Erythroblast (primary cell): ENCODE measurements at regions not wholly inside any gene's neighbourhood (a gene's known extent, or its start where the extent isn't known, plus 50 kb on each side); places are given as distances from the start of the nearest gene placed in this dataset.

Experiments
- DNase-seq, 2 experiments: peaks; one replicate each; lab custom pipeline; 2025; lab: John Stamatoyannopoulos, UW
- GATA1 ChIP-seq: IDR thresholded peaks from 2 replicates; pipeline ENCODE4 v1.6.1; 2011; ENCODE audit warnings: low read depth, mild to moderate bottlenecking, control low read depth, low read length, moderate library complexity
- POLR2A ChIP-seq: IDR thresholded peaks from 2 replicates; pipeline ENCODE4 v1.6.1; 2011; ENCODE audit warnings: mild to moderate bottlenecking, low read length

DNA sequence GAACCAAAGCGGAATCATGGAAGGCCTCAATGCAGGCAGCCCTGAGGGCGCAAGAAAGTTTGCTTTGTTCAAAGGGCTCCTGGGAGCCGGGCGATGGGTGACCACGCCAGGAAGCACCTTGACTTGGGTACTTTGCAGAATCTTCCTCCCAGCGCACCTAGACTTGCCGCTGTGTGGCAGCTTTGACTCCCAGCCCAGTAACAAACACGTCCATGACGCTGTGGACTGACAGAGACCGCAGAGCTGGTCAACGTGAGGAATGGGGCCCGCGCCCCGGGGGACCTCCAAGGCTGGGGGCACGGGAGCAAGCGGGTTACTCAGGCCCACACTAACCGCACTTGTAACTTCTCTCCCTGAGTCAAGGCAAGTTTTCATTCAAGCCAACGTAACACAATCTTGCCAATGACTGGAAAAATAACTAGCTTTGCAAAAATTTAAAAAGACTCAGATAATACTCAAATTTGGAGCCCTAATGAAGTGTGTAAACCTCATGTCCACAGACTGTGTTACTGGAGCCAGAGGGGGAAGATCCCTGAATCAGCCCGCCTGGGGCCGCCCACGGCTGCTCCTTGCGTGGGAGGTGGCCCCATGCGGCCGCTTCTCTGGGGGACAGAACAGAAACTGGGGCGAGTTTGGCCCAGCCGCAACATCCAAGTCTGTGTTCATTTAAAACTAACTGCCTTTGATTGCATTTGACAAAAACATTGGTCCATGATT lies 130.8 kb downstream of the DNAJB6 start:
- DNase-seq, result no peak
- no peak for TF ChIP-seq POLR2A
- TF ChIP-seq GATA1, result no peak

DNA sequence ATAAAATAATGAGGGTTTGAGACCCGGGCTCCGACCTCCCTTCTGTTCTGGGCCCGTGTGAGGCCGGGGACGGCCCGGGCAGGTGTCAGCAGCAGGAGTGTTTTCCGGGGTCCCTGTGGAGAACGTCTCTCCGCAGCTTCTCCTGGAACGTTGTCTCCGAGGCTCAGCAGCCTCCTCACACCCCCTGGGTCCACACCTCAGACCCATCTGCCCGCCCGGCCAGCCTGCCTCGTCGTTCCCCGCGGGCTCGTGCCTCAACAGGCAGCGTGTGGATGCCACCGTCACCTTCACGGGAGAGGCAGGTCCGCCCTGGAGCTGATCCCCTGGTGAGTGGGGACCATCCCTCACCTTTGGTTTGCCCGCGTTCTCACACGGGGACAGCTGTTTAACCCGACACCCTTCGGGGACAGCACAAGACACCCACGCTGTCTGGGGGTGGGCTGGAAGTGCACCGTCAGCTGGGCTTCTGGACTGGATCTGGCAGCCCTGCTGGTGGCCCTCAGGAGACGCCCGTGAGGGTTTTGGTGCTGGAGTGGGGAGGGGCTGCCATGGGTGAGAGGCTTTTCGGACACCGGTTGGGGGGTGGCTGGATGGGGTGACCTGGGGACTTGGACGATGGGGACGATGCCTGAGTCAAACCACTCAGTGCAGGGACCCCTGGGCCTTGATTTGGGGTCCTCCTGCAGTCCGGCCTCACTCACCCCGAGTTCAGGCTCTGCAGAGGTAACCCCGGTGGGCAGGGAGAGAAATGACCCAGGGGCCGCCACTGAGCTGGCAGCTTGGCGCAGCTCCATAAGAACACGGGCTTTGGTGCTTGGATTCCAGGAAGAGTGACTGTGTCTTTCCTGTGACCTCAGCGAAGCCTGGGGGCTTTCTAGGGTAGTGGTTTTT lies 131.7 kb downstream of the DNAJB6 start:
- DNase-seq, result no peak
- TF ChIP-seq POLR2A (no peak), GATA1 (no peak)

DNA sequence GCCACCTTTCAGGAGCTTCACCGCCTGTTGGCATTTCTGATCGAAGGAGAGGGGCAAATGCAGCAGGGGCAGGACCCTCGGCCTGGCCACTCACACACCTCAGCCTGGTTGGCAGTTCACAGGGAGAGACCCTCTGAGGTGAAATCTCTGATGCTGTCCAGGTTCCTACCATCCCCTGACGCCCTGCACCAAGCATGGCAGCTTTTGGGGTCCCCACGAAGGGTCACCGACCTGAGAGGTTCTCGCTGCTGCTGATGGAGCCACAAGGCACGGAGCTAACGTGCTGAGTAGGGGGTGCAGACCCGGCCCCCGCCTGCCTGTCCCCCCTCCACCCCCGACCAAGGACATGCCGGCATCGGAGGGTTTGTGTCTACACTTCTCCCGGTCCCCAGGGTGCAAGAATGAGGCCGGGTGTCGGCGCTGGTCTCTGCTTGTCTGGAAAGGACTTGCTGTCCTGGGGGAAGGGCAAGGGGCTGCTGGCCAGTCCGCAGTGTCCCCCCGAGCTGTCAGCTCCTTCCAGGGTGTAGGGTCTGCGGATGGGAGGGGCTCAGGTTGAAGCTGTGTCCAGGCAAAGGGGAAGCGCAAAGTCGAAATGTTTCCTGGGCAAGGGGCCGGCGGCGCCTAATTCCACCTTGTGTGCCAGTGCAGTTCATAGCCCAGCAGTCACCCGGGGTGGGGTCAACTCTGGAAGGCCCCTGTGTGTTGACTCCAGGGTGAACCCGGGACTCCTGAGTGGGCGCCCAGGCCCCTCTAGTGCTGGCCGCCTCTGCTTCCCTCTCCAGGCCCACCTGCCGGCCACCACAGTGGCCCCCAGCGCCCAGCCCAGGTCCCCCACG lies 132.6 kb downstream of the DNAJB6 start:
- DNase-seq, result no peak
- TF ChIP-seq POLR2A (no peak), GATA1 (no peak)

DNA sequence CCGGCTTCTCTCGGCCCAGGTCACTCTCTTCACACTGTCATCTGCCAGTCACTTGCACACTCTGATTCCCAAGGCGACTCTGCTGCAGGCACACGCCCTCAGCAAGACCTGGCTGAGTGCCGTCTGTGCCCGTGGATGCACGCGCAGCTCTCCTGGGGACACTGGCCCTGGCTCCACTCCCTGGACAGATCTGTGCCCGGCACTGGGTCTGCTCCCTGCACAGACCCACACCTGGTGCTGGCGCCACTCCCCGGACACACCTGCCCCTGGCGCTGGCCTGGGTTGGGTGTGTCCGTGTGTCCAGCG lies 133.2 kb downstream of the DNAJB6 start:
- TF ChIP-seq POLR2A (no peak), GATA1 (no peak)
- DNase-seq, result no peak

DNA sequence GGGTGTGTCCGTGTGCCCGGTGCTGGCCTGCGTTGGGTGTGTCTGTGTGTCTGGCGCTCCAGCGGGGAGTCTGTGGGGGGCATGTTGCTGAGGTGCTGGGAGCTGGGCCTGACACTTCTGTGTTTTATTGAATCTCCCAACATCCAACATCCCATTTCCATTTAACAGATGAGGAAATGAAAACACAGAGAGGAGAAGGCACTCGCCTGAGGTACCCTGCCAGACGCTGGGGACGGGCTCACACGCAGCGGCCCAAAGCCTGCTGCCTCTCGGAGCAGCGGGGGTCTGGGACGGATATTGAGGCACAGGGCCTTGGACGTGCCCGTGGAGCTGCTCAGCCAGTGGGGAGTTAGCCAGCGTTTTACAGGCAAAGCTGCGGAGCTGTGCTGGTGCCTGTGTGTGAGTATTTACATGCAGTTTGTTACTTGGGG lies 133.9 kb downstream of the DNAJB6 start:
- TF ChIP-seq GATA1 (no peak), POLR2A (no peak)
- DNase-seq, result no peak

DNA sequence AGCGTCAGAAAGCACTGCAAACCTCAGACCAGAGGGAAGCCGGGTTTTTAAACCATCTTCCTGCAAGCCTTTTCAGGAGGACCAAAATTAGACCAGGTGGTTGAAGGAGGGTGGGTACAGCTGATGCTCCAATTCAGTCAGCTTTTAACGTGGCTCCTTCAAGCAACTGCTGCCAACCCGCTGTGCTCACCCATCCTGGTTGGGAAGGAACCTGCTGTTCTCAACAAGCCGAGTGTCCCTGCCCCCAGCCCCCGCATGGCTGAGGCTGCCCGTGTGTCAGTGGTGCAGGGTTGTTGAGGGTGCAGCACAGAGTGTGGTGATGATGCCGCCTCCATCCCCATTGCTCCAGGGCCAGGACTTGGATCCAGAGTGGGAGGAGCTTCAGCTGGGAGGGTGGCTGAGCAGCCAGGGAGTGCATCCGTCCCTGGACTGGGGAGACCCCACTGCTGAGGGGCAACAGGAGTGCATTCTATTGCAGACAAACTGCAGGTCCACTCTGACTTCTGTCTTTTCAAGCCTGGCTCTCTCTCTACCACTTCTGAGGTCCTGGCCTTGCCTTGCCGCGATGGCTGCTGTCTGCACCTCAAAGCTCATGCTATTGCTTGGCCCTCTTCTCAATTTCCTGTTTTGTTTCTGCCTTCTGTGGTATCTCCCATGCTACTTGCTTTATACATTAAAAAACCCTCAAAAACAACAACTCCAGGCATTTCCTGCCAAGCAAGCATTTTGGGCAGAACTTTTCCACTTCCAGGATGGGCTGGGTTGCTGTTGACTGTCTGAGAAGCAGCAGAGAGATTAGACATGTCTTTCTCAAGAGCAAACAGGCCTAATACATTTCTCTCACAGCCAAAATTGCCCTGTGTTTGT lies 134.7 kb downstream of the DNAJB6 start:
- TF ChIP-seq GATA1 (no peak), POLR2A (no peak)
- DNase-seq, result no peak

DNA sequence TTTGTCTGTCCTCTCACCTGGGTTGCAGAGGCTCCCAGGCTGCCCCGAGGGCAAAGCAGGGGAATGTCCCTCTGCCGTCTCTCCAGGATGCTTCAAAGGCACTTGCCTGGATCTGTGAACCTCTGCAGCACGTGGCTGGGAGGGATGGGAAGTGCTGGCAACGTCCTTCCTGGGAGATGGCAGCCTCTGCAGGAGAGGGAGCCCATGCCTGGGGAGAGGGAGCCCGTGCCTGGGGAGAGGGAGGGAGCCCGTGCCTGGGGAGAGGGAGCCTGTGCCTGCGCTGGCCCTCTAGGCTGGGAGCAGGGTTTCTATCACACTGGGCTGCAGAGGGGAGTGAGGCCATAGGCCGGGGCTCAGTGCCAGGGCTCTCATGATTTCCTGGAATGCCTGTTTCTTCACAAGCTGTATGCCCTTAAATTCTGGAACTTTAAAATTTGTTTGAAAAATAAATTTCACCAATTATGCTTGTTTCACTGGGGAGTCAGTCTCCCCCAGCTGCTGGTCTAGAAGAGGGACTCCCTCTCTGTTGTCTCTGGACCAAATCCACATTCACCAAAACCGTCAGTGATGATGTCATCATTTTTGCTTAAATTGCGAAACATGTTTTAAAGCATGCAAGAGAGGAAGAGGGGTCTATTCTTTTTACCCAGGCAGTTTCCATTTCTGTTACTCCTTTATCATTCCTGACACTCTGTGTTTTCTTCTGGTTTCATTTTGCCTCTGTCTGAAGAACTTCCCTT lies 135.7 kb downstream of the DNAJB6 start:
- TF ChIP-seq GATA1 (no peak), POLR2A (no peak)
- no peak for DNase-seq

DNA sequence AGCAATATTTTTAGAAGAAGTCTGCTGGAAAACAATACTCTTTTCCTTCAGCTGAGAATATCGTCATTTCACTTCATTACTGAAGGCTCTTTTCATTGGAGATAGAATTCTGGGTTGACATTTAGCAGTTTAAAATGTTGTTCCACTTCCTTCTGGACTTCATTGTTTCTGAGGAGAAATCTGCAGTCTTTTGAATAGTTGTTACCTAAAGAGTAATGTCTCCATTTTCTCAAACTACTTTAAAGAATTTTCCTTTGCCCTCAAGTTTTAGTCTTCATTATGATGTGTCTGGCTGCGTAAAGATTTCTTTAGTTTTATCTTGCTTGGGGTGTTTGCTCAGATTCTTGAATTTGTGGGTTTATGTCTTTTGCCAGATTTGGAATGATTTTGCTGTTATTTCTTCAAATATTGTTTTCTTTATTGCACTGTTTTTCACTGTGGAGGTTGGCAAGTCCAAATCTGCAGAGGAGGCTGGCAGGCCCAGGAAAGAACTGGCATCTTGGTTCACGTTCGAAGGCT lies 136.3 kb downstream of the DNAJB6 start:
- TF ChIP-seq GATA1, result no peak
- no peak for TF ChIP-seq POLR2A
- no peak for DNase-seq

DNA sequence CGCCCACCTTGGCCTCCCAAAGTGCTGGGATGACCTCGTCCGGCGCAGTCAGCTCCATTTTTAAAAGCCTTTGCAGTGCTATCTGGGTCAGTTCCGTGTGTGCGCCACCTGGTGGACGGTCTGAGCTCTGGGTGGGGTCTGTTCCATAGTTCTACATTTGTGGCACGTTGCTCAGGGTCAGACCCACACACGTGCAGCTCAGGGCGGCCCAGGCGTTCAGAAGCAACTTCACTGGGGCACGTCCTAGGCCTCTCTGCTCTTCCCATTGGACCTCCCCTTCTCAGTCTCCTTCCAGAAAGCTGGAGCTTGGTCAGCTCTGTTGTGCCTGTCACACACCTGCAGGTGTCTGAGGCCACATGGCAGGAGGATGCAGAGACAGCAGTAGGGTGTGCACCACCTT lies 137.9 kb downstream of the DNAJB6 start:
- DNase-seq, result peak; percentile 32 to 54
- TF ChIP-seq GATA1 (no peak), POLR2A (no peak)

DNA sequence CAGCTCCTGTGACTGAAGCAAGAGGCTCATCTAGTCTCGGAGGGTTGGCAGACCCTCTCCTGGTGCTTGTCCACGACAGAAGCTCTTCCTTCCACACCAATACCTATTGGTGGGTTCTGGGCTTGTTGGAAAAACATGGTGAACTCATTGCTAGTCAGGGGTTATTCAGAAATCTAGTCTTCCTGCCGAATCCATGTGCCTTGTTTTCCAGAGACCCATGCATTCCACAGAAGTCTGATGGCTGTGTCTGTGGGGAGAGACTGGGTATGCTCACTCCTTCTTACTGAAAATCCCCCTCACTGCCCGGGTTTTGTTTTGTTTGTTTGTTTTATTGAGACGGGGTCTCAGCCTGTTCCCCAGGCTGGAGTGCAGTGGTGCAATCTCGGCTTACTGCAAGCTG lies 138.3 kb downstream of the DNAJB6 start:
- TF ChIP-seq POLR2A (no peak), GATA1 (no peak)
- no peak for DNase-seq

DNA sequence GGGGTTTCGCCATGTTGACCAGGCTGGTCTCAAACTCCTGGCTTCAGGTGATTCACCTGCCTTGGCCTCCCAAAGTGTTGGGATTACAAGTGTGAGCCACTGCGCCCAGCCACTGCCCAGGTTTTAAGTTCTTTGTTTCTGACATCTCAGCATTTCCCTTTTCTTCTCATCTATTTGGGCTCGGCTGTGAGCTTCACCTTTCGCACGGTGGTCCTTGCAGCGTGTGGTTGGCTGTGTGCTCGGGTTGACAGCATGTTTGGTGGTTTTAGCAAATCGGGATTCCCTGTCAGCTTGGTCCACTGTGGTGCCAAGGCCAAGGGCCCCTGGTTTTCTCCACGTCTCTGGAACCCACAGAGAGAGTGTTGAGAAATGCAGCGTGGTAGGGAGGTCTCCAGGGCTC lies 138.8 kb downstream of the DNAJB6 start:
- DNase-seq, result no peak
- TF ChIP-seq POLR2A (no peak), GATA1 (no peak)

DNA sequence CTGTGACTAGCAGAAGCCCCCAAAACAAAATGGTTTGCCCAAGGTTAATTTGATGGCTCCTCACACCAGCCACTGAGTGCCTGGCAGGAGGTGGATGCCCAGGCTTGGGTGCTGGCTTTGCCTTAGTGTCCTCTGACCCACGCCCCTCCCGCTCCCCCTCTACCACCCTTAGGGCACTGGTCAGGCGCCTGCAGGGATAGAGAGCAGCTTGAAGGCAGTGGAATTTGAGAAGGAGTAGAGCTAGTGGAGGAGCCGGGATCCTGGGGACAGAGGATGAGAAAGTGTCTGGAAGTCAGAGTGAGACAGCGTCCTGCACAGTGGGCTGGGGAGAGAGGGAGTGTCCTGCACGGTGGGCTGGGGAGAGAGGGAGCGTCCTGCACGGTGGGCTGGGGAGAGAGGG lies 139.4 kb downstream of the DNAJB6 start:
- TF ChIP-seq GATA1 (no peak), POLR2A (no peak)
- no peak for DNase-seq
